ENCODE measurements at regions not wholly inside any gene's neighbourhood (a gene's known extent, or its start where the extent isn't known, plus 50 kb on each side); places are given as distances from the start of the nearest gene placed in this dataset.

DNA sequence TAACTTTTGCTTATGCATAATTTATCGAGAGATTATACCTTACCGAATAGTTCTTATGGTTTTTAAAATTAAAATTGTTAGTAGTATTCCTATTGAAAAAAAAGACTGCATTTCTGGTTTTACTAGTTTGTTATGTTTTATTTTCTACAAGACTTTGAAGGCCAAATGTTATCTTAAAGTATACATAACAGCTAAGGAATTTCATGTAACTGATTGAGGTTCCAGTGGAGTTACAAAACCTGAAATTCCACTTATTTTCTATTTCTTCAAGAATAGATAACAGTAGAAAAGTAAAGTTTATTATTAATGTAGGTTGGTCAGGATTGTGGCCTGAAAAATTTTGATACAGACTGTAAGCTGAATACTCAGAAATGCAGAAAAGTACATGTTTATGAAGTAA, 1216.0 kb upstream of the PCDH20 start:
- TF ChIP-seq CTCF (IDR thresholded peaks at IDR 0.05; ENCODE audit: low read depth, low read length) (no peak), EZH2phosphoT487 (IDR thresholded peaks at IDR 0.05; ENCODE audit: low read depth) (no peak)
